HG03521 (cell line): ENCODE measurements at regions not wholly inside any gene's neighbourhood (a gene's known extent, or its start where the extent isn't known, plus 50 kb on each side); places are given as distances from the start of the nearest gene placed in this dataset.

ENCODE experiments used
- ATAC-seq: cut with Tn5 transposase; IDR thresholded peaks from one replicate; pipeline ENCODE4 v1.9.1; 2021; ENCODE audit warnings: mild to moderate bottlenecking, moderate library complexity; ENCODE audit not compliant: unreplicated experiment

DNA sequence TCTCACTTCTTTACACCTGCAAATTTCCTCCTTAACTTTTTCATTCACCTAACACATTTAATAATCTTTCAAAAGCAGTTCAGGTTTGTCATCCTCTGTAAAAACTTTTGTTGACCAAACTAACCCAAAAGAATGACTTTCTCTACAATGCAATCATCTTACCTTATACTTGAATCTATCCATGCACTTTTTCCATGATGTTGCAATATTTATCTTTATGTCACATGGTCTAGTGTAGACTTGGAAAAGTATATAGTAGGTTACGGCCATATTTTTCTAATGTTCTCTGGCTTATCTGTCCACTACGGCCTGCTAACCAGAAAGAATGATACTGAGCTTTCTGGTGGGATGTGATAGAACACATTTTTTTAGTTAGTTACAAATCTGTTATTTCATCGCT lies 431.0 kb upstream of the SOX9 start:
- no peak for ATAC-seq

GRCh38 chr17:71699907-71700306 lies 420.9 kb upstream of the SOX9 start:
- ATAC-seq, result no peak

DNA sequence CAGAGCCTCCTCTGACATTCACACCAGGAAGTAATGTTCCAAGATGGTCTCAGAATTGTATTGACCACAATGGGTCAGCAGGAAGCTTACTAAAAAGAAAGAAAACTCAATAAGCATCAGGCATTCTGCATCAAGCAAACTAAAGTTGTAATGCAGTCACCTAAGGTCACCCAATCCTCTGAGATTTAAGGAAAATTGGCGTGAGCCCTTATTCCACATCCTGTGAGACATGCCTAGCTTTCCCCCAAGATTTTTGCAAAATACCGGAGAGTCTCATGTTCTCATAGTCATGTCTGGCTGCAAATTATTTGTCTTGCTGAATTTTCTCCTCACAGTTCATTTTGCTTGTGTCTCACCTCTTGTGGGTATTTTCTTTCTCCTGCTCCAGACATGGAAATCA lies 417.1 kb upstream of the SOX9 start:
- no peak for ATAC-seq

- no peak for ATAC-seq
Observed at GRCh38 chr17:71709271-71709890, 411.4 kb upstream of the SOX9 start.

GRCh38 chr17:71709946-71710345 lies 410.9 kb upstream of the SOX9 start:
- no peak for ATAC-seq

- no peak for ATAC-seq
Observed at GRCh38 chr17:71710816-71711215, 410.0 kb upstream of the SOX9 start.

DNA sequence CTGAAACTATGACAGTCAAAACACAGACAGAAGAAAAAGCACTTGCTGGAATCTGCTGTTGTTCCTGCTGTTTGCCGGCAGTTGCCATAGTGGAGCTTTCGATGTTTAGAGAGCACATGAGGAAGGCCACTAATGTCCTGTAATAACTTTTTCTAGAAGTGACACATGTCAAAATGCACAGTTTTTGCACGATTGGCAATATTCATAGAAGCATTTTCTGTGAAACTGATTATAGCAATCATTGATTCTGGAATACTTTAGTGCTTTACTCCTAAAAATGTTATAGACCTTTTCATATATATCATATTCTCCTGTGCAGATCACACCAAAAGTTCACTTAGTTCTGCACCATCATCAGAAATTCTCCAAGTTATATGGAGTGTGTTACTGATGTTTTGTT lies 407.0 kb upstream of the SOX9 start:
- ATAC-seq, result no peak

DNA sequence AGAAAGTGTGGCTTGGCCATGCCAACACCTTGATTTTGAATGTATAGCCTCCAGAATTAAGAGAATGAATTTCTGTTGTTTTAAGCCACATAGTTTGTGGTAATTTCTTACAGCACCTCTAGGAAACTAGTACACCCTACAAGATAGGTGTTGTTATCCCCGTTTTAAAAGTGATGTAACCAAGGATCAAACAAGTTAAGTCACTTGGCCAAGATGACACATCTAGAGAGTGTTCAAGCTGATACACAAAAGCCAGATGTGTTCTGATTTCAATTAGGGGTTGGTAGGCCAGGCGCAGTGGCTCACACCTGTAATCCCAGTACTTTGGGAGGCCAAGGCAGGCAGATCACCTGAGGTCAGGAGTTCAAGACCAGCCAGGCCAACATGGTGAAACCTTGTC lies 396.5 kb upstream of the SOX9 start:
- ATAC-seq, result no peak

DNA sequence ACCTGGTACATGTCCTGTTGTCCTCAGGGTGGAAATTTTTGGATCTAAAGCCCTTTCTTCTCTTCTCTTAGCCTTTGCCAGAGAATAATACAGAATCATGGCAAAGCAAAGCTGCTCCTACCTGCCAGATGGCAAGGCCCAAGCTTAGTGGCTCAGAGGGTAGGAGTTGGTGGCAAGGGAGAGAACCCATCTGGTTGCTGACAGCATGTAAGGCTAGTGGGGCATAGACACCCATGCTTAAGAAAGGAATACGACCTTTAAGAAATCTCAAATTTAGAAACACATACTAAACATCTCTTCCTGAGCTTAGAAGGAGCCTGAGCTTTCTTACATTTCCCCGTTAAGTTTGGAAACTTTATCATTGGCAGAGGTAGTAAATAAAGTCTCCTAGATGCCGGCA lies 395.0 kb upstream of the SOX9 start:
- ATAC-seq, result no peak

GRCh38 chr17:71726341-71726740 lies 394.5 kb upstream of the SOX9 start:
- no peak for ATAC-seq

GRCh38 chr17:71727292-71727691 lies 393.5 kb upstream of the SOX9 start:
- no peak for ATAC-seq

- ATAC-seq, result no peak
Observed at GRCh38 chr17:71727723-71728122, 393.1 kb upstream of the SOX9 start.

DNA sequence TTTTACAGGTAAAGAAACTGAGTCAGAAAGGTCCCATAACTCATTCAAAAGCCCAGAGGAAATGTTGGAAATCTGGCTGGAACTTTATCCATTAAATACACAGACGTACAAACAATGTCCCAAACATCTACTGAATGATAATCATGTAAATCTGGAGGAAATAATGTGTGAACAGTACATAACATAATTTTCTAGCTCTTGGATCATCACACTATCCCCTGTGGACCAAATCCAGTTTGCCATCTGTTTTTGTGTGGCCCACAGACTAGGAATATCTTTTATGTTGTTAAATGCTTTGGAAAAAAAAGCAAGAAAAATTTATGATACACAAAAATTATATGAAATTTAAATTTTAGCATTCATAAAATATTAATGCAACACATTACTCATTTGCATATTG lies 389.9 kb upstream of the SOX9 start:
- no peak for ATAC-seq

DNA sequence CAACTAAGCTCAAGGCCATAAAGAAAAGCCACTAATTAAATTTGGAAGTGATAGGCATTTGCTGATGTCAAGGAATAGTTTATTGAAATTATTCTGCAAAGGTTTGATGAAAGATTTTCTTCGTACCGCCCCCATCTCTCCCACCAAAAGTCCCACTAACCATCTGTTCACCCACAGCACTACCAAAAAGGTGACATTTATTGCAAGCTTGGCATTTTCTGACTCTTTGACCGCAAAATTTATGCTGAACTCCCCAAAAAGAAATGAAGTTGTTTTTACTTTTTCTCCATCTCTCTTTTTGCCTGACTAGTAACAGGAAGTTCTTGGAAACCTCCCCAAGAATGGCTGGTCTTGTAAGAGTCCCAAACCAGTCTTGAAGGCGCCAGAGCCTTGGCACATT lies 384.9 kb upstream of the SOX9 start:
- no peak for ATAC-seq

GRCh38 chr17:71740866-71741265 lies 380.0 kb upstream of the SOX9 start:
- ATAC-seq, result no peak

DNA sequence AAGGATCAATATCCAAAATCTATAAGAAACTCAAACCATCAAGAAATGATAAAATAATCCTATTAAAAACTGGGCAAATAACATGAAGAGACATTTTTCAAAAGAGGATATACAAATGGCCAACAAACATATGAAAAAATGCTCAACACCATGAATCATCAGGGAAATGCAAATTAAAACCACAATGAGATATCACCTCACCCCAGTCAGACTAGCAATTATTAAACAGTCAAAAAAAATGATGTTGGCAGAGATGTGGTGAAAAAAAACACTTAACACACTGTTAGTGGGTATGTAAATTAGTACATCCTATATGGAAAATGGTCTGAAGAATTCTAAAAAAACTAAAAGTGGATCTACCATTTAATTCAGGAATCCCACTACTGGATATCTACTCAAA lies 379.0 kb upstream of the SOX9 start:
- ATAC-seq, result no peak

DNA sequence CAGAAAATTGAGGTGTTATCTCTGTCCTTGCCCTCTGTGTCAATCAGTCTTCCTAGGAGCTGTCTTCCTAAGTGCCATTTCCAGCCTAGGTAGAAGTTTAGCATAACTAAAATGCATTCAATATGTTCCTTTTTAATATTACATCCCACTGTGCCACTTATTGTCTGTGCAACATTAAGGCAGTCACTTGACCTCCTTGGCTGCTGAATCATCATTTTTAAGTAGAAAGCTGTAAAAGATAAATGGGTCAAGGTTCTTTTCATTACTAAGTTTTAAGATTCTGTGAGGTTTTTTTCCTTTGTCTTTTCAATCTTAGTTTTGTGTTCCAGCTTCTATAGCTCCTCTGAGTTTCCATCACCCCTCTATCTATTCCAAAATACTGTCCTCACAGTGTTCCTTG lies 371.9 kb upstream of the SOX9 start:
- no peak for ATAC-seq

- ATAC-seq, result no peak
Observed at GRCh38 chr17:71753070-71753469, 367.8 kb upstream of the SOX9 start.

DNA sequence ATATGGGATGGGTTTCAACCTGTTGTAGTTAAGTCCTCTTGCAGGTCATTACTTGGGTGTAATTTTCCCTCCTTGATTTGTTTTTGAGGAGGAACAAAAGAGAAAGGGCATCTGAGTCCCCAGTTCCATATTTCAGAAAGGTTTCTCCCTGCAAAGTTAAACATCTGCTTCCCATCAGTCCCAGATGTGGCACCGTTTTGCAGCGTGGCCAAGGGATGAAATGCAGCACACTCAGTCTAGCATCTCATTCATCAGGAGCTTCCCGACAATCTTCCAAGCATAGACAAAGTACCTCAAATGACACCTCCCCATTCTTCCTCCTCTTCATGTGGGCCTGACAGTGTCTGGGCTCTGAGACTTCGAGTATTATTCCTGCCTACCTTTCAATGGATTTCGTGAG lies 363.7 kb upstream of the SOX9 start:
- ATAC-seq, result no peak

DNA sequence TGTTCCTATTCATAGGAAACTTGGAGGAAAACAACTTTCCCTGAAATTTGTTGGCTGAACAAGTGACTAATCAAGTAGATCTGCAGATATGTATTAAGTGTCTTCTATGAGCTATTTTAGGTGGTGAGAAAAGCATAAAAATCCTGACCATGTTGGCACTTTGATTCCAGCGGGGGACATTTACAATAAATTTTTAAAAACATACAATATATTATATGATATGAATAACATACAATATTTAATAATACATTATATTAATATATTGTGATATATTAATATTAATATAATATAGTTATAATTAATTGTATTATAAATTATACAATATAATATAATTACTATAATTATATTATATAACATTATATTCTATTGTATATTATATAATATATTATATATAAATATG lies 362.9 kb upstream of the SOX9 start:
- no peak for ATAC-seq

- ATAC-seq, result no peak
Observed at GRCh38 chr17:71759422-71760060, 361.3 kb upstream of the SOX9 start.

- ATAC-seq, result no peak
Observed at GRCh38 chr17:71760062-71760720, 360.6 kb upstream of the SOX9 start.

GRCh38 chr17:71762526-71762925 lies 358.3 kb upstream of the SOX9 start:
- ATAC-seq, result no peak
